ENCODE measurements at regions not wholly inside any gene's neighbourhood (a gene's known extent, or its start where the extent isn't known, plus 50 kb on each side); places are given as distances from the start of the nearest gene placed in this dataset.

DNA sequence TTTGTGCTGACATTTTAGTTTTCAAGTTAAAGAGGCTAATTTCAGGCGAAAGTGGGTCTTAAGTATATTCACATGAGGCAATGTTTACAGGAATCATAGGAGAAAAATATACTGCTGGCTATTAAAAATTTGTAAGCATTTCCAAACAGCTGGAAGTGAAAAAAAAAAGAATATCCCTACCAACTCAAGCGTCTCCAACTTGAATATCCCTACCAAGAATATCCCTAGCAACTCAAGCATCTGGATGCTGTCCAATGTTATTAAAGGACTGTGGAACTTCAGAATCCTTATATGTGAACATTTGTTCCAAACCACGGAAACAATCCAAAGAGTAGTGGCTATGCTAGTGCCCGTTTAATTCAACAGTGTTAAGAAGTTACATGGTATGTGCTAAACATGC lies 1303.0 kb downstream of the GATA3 start:
- no peak for TF ChIP-seq POLR2A (IDR thresholded peaks at IDR 0.05)
- TF ChIP-seq, protein P1, sequence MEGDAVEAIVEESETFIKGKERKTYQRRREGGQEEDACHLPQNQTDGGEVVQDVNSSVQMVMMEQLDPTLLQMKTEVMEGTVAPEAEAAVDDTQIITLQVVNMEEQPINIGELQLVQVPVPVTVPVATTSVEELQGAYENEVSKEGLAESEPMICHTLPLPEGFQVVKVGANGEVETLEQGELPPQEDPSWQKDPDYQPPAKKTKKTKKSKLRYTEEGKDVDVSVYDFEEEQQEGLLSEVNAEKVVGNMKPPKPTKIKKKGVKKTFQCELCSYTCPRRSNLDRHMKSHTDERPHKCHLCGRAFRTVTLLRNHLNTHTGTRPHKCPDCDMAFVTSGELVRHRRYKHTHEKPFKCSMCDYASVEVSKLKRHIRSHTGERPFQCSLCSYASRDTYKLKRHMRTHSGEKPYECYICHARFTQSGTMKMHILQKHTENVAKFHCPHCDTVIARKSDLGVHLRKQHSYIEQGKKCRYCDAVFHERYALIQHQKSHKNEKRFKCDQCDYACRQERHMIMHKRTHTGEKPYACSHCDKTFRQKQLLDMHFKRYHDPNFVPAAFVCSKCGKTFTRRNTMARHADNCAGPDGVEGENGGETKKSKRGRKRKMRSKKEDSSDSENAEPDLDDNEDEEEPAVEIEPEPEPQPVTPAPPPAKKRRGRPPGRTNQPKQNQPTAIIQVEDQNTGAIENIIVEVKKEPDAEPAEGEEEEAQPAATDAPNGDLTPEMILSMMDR (IDR thresholded peaks at IDR 0.05) = no peak
